Upper lobe of left lung (tissue), 6 donors: ENCODE measurements at regions not wholly inside any gene's neighbourhood (a gene's known extent, or its start where the extent isn't known, plus 50 kb on each side); places are given as distances from the start of the nearest gene placed in this dataset.

Source experiments
- ATAC-seq, 2 donors: fragments of 200-7000 bp; cut with Tn5 transposase; one replicate each; pipeline ENCODE4 v1.9.1; 2022; ENCODE audit warnings: mild to moderate bottlenecking in 2 of 2, moderate library complexity in 2 of 2; ENCODE audit not compliant: low FRiP score in 2 of 2
- DNase-seq, 2 donors: peaks; one replicate each; pipeline ENCODE4 v3.0.0-alpha.2; 2019 to 2020
- H3K27ac ChIP-seq, 4 donors: fragments of 200-600 bp; sonication (generic); one replicate each; pipeline ENCODE4 v1.5.1; 2016 to 2019
- H3K27me3 ChIP-seq, 4 donors: fragments of 200-600 bp; sonication (generic); one replicate each; pipeline ENCODE4 v1.5.1; 2017 to 2019
- H3K36me3 ChIP-seq, 4 donors: fragments of 200-600 bp; sonication (generic); one replicate each; pipeline ENCODE4 v1.5.1; 2016 to 2019
- H3K4me1 ChIP-seq, 4 donors: fragments of 200-600 bp; sonication (generic); one replicate each; pipeline ENCODE4 v1.5.1; 2018 to 2019
- H3K4me3 ChIP-seq, 4 donors: fragments of 200-600 bp; sonication (generic); one replicate each; pipeline ENCODE4 v1.5.1; 2017 to 2019; ENCODE audit warnings: mild to moderate bottlenecking in 2 of 4, moderate library complexity in 1 of 4
- H3K9me3 ChIP-seq, 4 donors: fragments of 200-600 bp; sonication (generic); one replicate each; pipeline ENCODE4 v1.5.1; 2018 to 2019
- CTCF ChIP-seq, 6 experiments: fragments of 450-650 bp in 4 of 6; fragments of 200-600 bp in 2 of 6; sonication (generic) in 2 of 6; IDR thresholded peaks; one replicate each; pipeline ENCODE4 v1.5.1; 2016 to 2019; ENCODE audit warnings: antibody characterized with exemption in 6 of 6
- EP300 ChIP-seq, 4 donors: sonication (generic); formaldehyde crosslinking; IDR thresholded peaks; one replicate each; pipeline ENCODE4 v1.5.1; 2017; ENCODE audit warnings: antibody characterized with exemption in 4 of 4, control low read depth in 2 of 4
- POLR2A ChIP-seq, 4 donors: fragments of 450-650 bp; IDR thresholded peaks; one replicate each; pipeline ENCODE4 v1.5.1; 2016 to 2017; ENCODE audit warnings: antibody characterized with exemption in 4 of 4, mild to moderate bottlenecking in 2 of 4
- POLR2AphosphoS5 ChIP-seq, 2 donors: sonication (generic); formaldehyde crosslinking; IDR thresholded peaks; one replicate each; pipeline ENCODE4 v1.5.1; 2017; ENCODE audit warnings: antibody characterized with exemption in 2 of 2
- WGBS, 2 donors: methylation state at CpG; one replicate each; pipeline ENCODE4 v1.1.5; 2017 to 2018; 5-methylcytosine and 5-hydroxymethylcytosine counted together
- donor health status: DM: no; HTN: no; CAD: no; lungs with moderate emphysema.
- donor health status: DM: no; HTN: yes; CAD: no; lungs with severe emphysema.

- no peaks in the 10 kb centered on the region for H3K9me3 ChIP-seq
- DNase-seq (no peak), ATAC-seq (no peak)
- no peak overlapping the region for H3K4me3 ChIP-seq
- 64 to 75% methylated on average over 9 to 13 of the region's 13 CpGs for WGBS, 2 donors
- H3K27ac ChIP-seq: no peak overlapping the region
- no peaks in the 10 kb centered on the region for H3K36me3 ChIP-seq
- TF ChIP-seq POLR2A (IDR thresholded peaks at IDR 0.05) (no peak), CTCF (IDR thresholded peaks at IDR 0.05) (no peak), EP300 (IDR thresholded peaks at IDR 0.05) (no peak), POLR2AphosphoS5 (IDR thresholded peaks at IDR 0.05) (no peak)
- H3K27me3 ChIP-seq: no peaks in the 10 kb centered on the region
- peaks cover 0 to under 1% (median 0%) of the 10 kb centered on the region in 4 donors for H3K4me1 ChIP-seq
Observed at GRCh38 chr1:25042331-25043227, 112.5 kb upstream of the RUNX3 start.

DNA sequence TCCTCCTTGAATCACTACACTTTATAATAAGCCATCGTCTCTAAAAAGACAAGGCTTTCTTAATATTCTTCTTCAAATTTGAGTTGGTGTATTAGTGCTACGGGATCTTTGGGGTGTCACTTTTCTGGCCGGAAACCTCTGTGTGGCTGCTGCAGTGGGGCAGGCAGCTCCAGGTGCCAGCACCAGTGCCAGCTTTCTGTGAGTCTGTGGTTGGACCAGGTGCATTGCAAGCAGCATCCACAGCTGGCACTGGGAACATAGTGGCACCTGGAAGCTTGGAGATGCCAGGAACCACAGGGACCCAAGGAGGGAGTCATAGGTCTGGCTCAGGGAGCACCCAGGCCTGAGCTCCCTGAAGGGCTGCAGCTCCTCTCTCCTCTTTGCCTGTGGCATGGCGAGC is 111.8 kb upstream of the RUNX3 start:
- Histone ChIP-seq H3K9me3 (no peaks in the 10 kb centered on the region), H3K4me3 (no peak overlapping the region), H3K4me1 (peaks cover 0 to 3% (median 0%) of the 10 kb centered on the region in 4 donors), H3K36me3 (no peaks in the 10 kb centered on the region), H3K27me3 (no peaks in the 10 kb centered on the region), H3K27ac (no peak overlapping the region)
- WGBS, 2 donors: 67 to 80% methylated on average over 4 of the region's 4 CpGs
- DNase-seq (no peak), ATAC-seq (no peak)
- TF ChIP-seq POLR2AphosphoS5 (IDR thresholded peaks at IDR 0.05) (no peak), POLR2A (IDR thresholded peaks at IDR 0.05) (no peak), CTCF (IDR thresholded peaks at IDR 0.05) (no peak)

- no peak for ATAC-seq
- WGBS, 2 donors: 77 to 85% methylated on average over 11 of the region's 11 CpGs
Observed at GRCh38 chr1:25040122-25040685, 110.1 kb upstream of the RUNX3 start.

DNA sequence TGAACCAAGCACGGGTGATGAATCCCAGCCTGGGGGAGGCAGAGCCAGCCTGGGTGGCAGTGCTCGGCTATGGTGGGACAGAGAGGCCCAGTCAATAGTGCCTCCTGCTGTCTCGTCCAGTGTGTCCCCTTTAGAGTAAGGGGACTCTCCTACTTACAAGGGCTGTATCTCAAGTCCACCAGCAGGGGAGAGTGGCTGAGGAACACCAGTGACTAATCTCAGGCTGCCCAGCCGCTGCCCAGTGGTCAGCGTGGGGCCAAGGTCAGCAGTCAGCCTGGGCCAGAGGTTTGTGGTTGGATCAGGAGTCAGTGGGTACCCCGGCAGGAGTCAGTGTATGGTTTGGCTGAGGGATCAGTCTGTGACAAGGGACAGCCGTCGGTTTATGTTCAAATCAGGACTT is 109.2 kb upstream of the RUNX3 start:
- no peak for ATAC-seq
- peaks cover 0 to 9% (median 6%) of the 10 kb centered on the region in 4 donors for H3K4me1 ChIP-seq
- WGBS, 2 donors: 74 to 75% methylated on average over 7 to 8 of the region's 8 CpGs
- H3K36me3 ChIP-seq: no peaks in the 10 kb centered on the region
- no peak overlapping the region for H3K4me3 ChIP-seq
- no peaks in the 10 kb centered on the region for H3K9me3 ChIP-seq
- TF ChIP-seq EP300 (IDR thresholded peaks at IDR 0.05) (no peak), CTCF (IDR thresholded peaks at IDR 0.05) (no peak), POLR2AphosphoS5 (IDR thresholded peaks at IDR 0.05) (no peak), POLR2A (IDR thresholded peaks at IDR 0.05) (no peak)
- no peaks in the 10 kb centered on the region for H3K27me3 ChIP-seq
- no peak overlapping the region for H3K27ac ChIP-seq
- DNase-seq: no peak

More at GRCh38 chr1:25040122-25040685, 110.1 kb upstream of the RUNX3 start:
- no peak for DNase-seq
- H3K9me3 ChIP-seq: no peaks in the 10 kb centered on the region
- H3K36me3 ChIP-seq: no peaks in the 10 kb centered on the region
- no peak overlapping the region for H3K4me3 ChIP-seq
- no peaks in the 10 kb centered on the region for H3K27me3 ChIP-seq
- TF ChIP-seq POLR2A (IDR thresholded peaks at IDR 0.05): no peak
- TF ChIP-seq CTCF (IDR thresholded peaks at IDR 0.05): no peak
- no peak for TF ChIP-seq POLR2AphosphoS5 (IDR thresholded peaks at IDR 0.05)
- no peak for TF ChIP-seq EP300 (IDR thresholded peaks at IDR 0.05)
- H3K4me1 ChIP-seq: peaks cover 0 to 3% (median 0%) of the 10 kb centered on the region in 4 donors
- no peak overlapping the region for H3K27ac ChIP-seq
